Natural killer cell treated with Interleukin-12 subunit alpha and Interleukin-12 subunit beta and Interleukin-15 and Interleukin-18, amount 100 ng/mL, for 72 hours (primary cell): ENCODE measurements at regions not wholly inside any gene's neighbourhood (a gene's known extent, or its start where the extent isn't known, plus 50 kb on each side); places are given as distances from the start of the nearest gene placed in this dataset.
A peak's percentile ranks its signal among the peaks of the same experiment; 100 is the strongest.

Source experiments
- ATAC-seq, 2 donors: fragments of 150-1000 bp; cut with Tn5 transposase in 1 of 2; sonication (Bioruptor Pico), chemical (Tn5 transposase) in 1 of 2; 2 replicates each; pipeline ENCODE4 v1.10.0; 2021
- DNase-seq: peaks from one replicate; pipeline ENCODE4 v3.0.0; 2022; ENCODE audit warnings: low spot score
- H3K27ac Mint-ChIP-seq, 2 donors: 1 replicate in 1 of 2; 2 replicates in 1 of 2; pipeline ENCODE4 v1.8.0; 2022; ENCODE audit warnings: mixed read lengths in 2 of 2, mild to moderate bottlenecking in 1 of 2, moderate library complexity in 1 of 2
- H3K27me3 Mint-ChIP-seq, 2 donors: 1 replicate in 1 of 2; 2 replicates in 1 of 2; pipeline ENCODE4 v1.8.0; 2022; ENCODE audit warnings: mixed read lengths in 2 of 2
- H3K36me3 Mint-ChIP-seq: one replicate; pipeline ENCODE4 v1.8.0; 2022; ENCODE audit warnings: mixed read lengths
- H3K4me1 Mint-ChIP-seq, 2 donors: 1 replicate in 1 of 2; 2 replicates in 1 of 2; pipeline ENCODE4 v1.8.0; 2022; ENCODE audit warnings: low read depth in 2 of 2, mixed read lengths in 2 of 2, mild to moderate bottlenecking in 1 of 2
- H3K4me3 Mint-ChIP-seq: one replicate; pipeline ENCODE4 v1.8.0; 2022; ENCODE audit warnings: mixed read lengths
- H3K9me3 Mint-ChIP-seq: 2 replicates; pipeline ENCODE4 v1.8.0; 2022; ENCODE audit warnings: mixed read lengths

- no peaks in the 10 kb centered on the region for H3K36me3 Mint-ChIP-seq
- DNase-seq (no peak), ATAC-seq (no peak)
- no peak overlapping the region for H3K27ac Mint-ChIP-seq
- no peaks in the 10 kb centered on the region for H3K4me1 Mint-ChIP-seq
- H3K9me3 Mint-ChIP-seq, result peaks cover 14% of the 10 kb centered on the region
- no peaks in the 10 kb centered on the region for H3K27me3 Mint-ChIP-seq
- H3K4me3 Mint-ChIP-seq, result no peak overlapping the region
Measured at GRCh38 chr11:25941353-25941752, 390.6 kb upstream of the ANO3 start.

- Mint-ChIP-seq H3K9me3 (peaks cover 18% of the 10 kb centered on the region), H3K4me1 (no peaks in the 10 kb centered on the region), H3K4me3 (no peak overlapping the region), H3K27me3 (no peaks in the 10 kb centered on the region), H3K36me3 (no peaks in the 10 kb centered on the region), H3K27ac (no peak overlapping the region)
- no peak for DNase-seq
- ATAC-seq, result no peak
Measured at GRCh38 chr11:25943031-25943430, 388.9 kb upstream of the ANO3 start.

- no peak overlapping the region for H3K27ac Mint-ChIP-seq
- ATAC-seq, result peak in 1 of 2 donors; percentile 27
- peaks cover 17% of the 10 kb centered on the region for H3K9me3 Mint-ChIP-seq
- DNase-seq, result no peak
- H3K36me3 Mint-ChIP-seq, result no peaks in the 10 kb centered on the region
- no peaks in the 10 kb centered on the region for H3K27me3 Mint-ChIP-seq
- H3K4me3 Mint-ChIP-seq, result no peak overlapping the region
- no peaks in the 10 kb centered on the region for H3K4me1 Mint-ChIP-seq
Measured at GRCh38 chr11:25943777-25944661, 387.9 kb upstream of the ANO3 start.

GRCh38 chr11:25949918-25950317 lies 382.0 kb upstream of the ANO3 start:
- H3K9me3 Mint-ChIP-seq, result peaks cover 15% of the 10 kb centered on the region
- no peak overlapping the region for H3K4me3 Mint-ChIP-seq
- H3K27me3 Mint-ChIP-seq, result no peaks in the 10 kb centered on the region
- H3K27ac Mint-ChIP-seq, result no peak overlapping the region
- DNase-seq, result no peak
- H3K36me3 Mint-ChIP-seq, result no peaks in the 10 kb centered on the region
- no peak for ATAC-seq
- H3K4me1 Mint-ChIP-seq, result no peaks in the 10 kb centered on the region

GRCh38 chr11:25953006-25953405 lies 378.9 kb upstream of the ANO3 start:
- no peaks in the 10 kb centered on the region for H3K36me3 Mint-ChIP-seq
- H3K9me3 Mint-ChIP-seq, result peaks cover 8% of the 10 kb centered on the region
- no peak for ATAC-seq
- no peaks in the 10 kb centered on the region for H3K4me1 Mint-ChIP-seq
- H3K27me3 Mint-ChIP-seq, result no peaks in the 10 kb centered on the region
- no peak overlapping the region for H3K27ac Mint-ChIP-seq
- no peak for DNase-seq
- H3K4me3 Mint-ChIP-seq, result no peak overlapping the region

- no peak for DNase-seq
- H3K27me3 Mint-ChIP-seq, result no peaks in the 10 kb centered on the region
- H3K4me1 Mint-ChIP-seq, result no peaks in the 10 kb centered on the region
- H3K36me3 Mint-ChIP-seq, result no peaks in the 10 kb centered on the region
- H3K27ac Mint-ChIP-seq, result no peak overlapping the region
- H3K9me3 Mint-ChIP-seq, result peaks cover 14% of the 10 kb centered on the region
- no peak for ATAC-seq
- H3K4me3 Mint-ChIP-seq, result no peak overlapping the region
Measured at GRCh38 chr11:25958045-25958444, 373.9 kb upstream of the ANO3 start.

- Mint-ChIP-seq H3K27me3 (no peaks in the 10 kb centered on the region), H3K4me1 (no peaks in the 10 kb centered on the region), H3K9me3 (peaks cover 9% of the 10 kb centered on the region), H3K27ac (no peak overlapping the region), H3K36me3 (no peaks in the 10 kb centered on the region), H3K4me3 (no peak overlapping the region)
- no peak for DNase-seq
- ATAC-seq, result no peak
Measured at GRCh38 chr11:25961539-25961938, 370.4 kb upstream of the ANO3 start.

GRCh38 chr11:25970726-25971508 lies 361.0 kb upstream of the ANO3 start:
- DNase-seq, result no peak
- no peak overlapping the region for H3K4me3 Mint-ChIP-seq
- no peak overlapping the region for H3K27ac Mint-ChIP-seq
- H3K4me1 Mint-ChIP-seq, result no peaks in the 10 kb centered on the region
- peaks cover 6% of the 10 kb centered on the region for H3K9me3 Mint-ChIP-seq
- ATAC-seq, result no peak
- H3K36me3 Mint-ChIP-seq, result peaks cover 4% of the 10 kb centered on the region
- H3K27me3 Mint-ChIP-seq, result no peaks in the 10 kb centered on the region

GRCh38 chr11:25980091-25980490 lies 351.8 kb upstream of the ANO3 start:
- H3K27ac Mint-ChIP-seq, result no peak overlapping the region
- no peak overlapping the region for H3K4me3 Mint-ChIP-seq
- no peaks in the 10 kb centered on the region for H3K4me1 Mint-ChIP-seq
- no peaks in the 10 kb centered on the region for H3K36me3 Mint-ChIP-seq
- peaks cover 4% of the 10 kb centered on the region for H3K9me3 Mint-ChIP-seq
- ATAC-seq (no peak), DNase-seq (no peak)
- H3K27me3 Mint-ChIP-seq, result no peaks in the 10 kb centered on the region

GRCh38 chr11:25981998-25982397 lies 349.9 kb upstream of the ANO3 start:
- Mint-ChIP-seq H3K4me3 (no peak overlapping the region), H3K27ac (no peak overlapping the region), H3K4me1 (no peaks in the 10 kb centered on the region), H3K9me3 (peaks cover 4% of the 10 kb centered on the region), H3K36me3 (no peaks in the 10 kb centered on the region), H3K27me3 (no peaks in the 10 kb centered on the region)
- no peak for ATAC-seq
- no peak for DNase-seq

- ATAC-seq (no peak), DNase-seq (no peak)
- no peak overlapping the region for H3K4me3 Mint-ChIP-seq
- H3K9me3 Mint-ChIP-seq, result no peaks in the 10 kb centered on the region
- no peak overlapping the region for H3K27ac Mint-ChIP-seq
- no peaks in the 10 kb centered on the region for H3K4me1 Mint-ChIP-seq
- H3K27me3 Mint-ChIP-seq, result no peaks in the 10 kb centered on the region
- no peaks in the 10 kb centered on the region for H3K36me3 Mint-ChIP-seq
Measured at GRCh38 chr11:25983280-25983679, 348.6 kb upstream of the ANO3 start.

GRCh38 chr11:25988178-25988577 lies 343.8 kb upstream of the ANO3 start:
- ATAC-seq (no peak), DNase-seq (no peak)
- Mint-ChIP-seq H3K27ac (no peak overlapping the region), H3K4me1 (no peaks in the 10 kb centered on the region), H3K36me3 (no peaks in the 10 kb centered on the region), H3K4me3 (no peak overlapping the region), H3K27me3 (no peaks in the 10 kb centered on the region), H3K9me3 (no peaks in the 10 kb centered on the region)

GRCh38 chr11:25990406-25990805 lies 341.5 kb upstream of the ANO3 start:
- no peak for DNase-seq
- H3K4me3 Mint-ChIP-seq, result no peak overlapping the region
- H3K4me1 Mint-ChIP-seq, result no peaks in the 10 kb centered on the region
- no peak overlapping the region for H3K27ac Mint-ChIP-seq
- no peaks in the 10 kb centered on the region for H3K27me3 Mint-ChIP-seq
- H3K9me3 Mint-ChIP-seq, result peaks cover 5% of the 10 kb centered on the region
- H3K36me3 Mint-ChIP-seq, result no peaks in the 10 kb centered on the region
- no peak for ATAC-seq

- no peak overlapping the region for H3K4me3 Mint-ChIP-seq
- H3K27ac Mint-ChIP-seq, result no peak overlapping the region
- DNase-seq, result no peak
- no peak for ATAC-seq
- no peaks in the 10 kb centered on the region for H3K36me3 Mint-ChIP-seq
- no peaks in the 10 kb centered on the region for H3K4me1 Mint-ChIP-seq
- peaks cover 5% of the 10 kb centered on the region for H3K9me3 Mint-ChIP-seq
- no peaks in the 10 kb centered on the region for H3K27me3 Mint-ChIP-seq
Measured at GRCh38 chr11:25991476-25991875, 340.5 kb upstream of the ANO3 start.
